Nucleus accumbens (tissue), 56 donors: ENCODE measurements at regions not wholly inside any gene's neighbourhood (a gene's known extent, or its start where the extent isn't known, plus 50 kb on each side); places are given as distances from the start of the nearest gene placed in this dataset.
"Not testable (repeated sequence)": the region's sequence is repeated elsewhere in the genome, so short reads cannot be mapped to it uniquely, and the experiment has no call there.

Experiments used
- DNase-seq, 56 donors: peaks; one replicate each; lab custom pipeline; 2025; lab: John Stamatoyannopoulos, UW

DNA sequence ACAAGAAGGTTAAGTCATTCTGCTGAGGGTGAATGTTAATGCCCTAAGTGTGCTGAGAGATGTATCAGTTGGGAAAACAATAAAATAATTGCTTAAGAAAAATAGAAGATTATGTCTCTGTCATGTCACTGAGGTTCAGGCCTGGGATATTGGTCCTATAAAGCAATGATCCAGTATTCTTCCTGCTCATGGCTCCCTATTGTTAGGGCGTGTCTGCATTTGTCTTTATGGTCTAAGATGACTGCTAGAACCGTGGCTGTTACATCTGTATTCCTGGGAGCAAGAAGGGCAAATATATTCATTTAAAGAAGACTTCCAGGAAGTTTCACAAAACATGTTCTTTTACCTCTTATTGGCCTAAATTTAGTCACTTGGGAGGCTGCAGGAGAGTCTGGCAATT, 125.0 kb downstream of the KCNE4 start:
- no peak for DNase-seq

DNA sequence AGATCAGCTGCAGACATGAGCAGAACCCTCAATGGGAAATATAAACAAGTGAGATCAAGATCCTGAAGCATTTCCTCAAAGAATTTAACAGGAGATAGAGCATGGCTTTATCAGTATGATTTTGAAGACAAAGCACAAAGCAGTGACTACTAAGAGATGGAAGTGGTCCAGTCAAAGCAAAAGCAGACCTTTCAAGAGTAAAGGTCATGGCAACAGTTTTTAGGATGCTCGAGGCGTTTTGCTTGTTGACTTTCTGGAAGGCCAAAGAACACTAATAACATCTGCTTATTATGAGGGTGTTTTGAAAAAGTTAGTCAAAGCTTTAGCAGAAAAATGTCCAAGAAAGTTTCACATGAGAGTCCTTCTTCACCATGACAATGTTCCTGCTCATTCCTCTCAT, 128.5 kb downstream of the KCNE4 start:
- DNase-seq: no peak

DNA sequence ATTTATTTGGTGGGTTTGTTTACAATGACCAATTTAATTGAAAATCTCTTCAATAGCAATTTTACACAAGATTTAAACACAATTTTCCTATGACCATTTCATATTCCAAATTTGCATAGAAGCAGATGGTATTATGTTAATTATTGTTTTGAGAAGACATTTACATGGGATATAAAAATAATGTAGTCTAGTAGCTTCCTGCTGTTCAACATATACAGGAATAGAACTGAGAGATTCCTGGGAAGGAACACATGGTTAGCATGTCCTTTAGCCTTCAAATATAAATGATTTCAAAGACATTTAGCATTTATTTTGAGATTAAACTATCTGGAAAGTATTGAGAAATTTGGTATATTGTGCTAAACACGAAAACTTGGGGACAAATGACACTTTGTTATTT, 129.6 kb downstream of the KCNE4 start:
- no peak for DNase-seq

GRCh38 chr2:223182356-223182755, 130.4 kb downstream of the KCNE4 start:
- no peak for DNase-seq

DNA sequence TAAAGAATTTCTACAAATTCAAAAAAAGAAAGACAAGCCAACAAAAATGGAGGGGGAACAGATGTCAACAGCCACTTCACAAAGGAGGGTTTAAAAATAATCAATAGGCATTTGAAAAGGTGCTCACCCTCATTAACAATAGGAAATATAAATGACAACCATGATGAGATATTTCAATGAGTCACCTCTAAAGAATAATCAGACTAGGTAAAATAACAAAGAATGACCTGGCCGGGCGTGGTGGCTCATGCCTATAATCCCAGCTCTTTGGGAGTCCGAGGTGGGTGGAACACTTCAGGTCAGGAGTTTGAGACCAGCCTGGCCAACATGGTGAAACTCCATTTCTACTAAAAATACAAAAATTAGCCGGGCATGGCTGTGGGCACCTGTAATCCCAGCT, 133.6 kb downstream of the KCNE4 start:
- DNase-seq: no peak

GRCh38 chr2:223187256-223187655, 135.3 kb downstream of the KCNE4 start:
- no peak for DNase-seq

GRCh38 chr2:223190561-223191206, 138.7 kb downstream of the KCNE4 start:
- not testable (repeated sequence) for DNase-seq

- DNase-seq: no peak
Measured at GRCh38 chr2:223196331-223196730, 144.3 kb downstream of the KCNE4 start.

- DNase-seq: no peak
Measured at GRCh38 chr2:223197046-223197445, 145.1 kb downstream of the KCNE4 start.

GRCh38 chr2:223199531-223200515, 147.8 kb downstream of the KCNE4 start:
- peak in 3 of 56 donors; percentile 3 to 16 (median 9) for DNase-seq

GRCh38 chr2:223203971-223204929, 152.3 kb downstream of the KCNE4 start:
- DNase-seq: no peak

DNA sequence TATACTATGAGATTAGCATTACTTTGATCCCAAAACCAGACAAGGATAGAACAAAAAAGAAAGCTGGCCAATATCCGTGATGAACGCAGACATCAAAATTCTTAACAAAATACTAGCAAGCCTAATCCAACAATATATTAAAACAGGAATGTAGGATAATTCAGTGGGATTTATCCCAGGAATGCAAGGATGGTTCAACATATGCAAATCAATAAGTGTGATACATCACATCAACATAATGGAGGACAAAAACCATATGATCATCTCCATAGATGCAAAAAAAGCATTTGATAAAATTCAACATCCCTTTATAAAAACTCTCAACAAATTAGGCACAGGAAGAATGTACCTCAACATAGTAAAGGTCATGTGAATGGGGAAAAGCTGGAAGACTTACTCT, 158.5 kb downstream of the KCNE4 start:
- DNase-seq: no peak

GRCh38 chr2:223214394-223215253, 162.6 kb downstream of the KCNE4 start:
- no peak for DNase-seq

DNA sequence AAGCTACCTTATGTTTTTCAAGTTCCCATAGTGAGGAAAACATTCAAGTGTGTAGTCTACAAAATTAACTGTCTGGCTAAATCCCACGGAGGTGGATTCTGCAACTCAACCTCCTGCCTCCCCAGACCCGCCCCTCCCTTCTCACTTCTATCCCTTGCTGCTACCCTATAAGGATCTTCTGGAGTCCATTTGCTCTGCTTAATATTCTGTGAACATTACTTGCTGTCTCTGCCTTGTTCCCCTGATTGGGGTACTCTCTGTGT, 163.2 kb downstream of the KCNE4 start:
- DNase-seq: no peak

- no peak for DNase-seq
Measured at GRCh38 chr2:223217373-223217772, 165.4 kb downstream of the KCNE4 start.

DNA sequence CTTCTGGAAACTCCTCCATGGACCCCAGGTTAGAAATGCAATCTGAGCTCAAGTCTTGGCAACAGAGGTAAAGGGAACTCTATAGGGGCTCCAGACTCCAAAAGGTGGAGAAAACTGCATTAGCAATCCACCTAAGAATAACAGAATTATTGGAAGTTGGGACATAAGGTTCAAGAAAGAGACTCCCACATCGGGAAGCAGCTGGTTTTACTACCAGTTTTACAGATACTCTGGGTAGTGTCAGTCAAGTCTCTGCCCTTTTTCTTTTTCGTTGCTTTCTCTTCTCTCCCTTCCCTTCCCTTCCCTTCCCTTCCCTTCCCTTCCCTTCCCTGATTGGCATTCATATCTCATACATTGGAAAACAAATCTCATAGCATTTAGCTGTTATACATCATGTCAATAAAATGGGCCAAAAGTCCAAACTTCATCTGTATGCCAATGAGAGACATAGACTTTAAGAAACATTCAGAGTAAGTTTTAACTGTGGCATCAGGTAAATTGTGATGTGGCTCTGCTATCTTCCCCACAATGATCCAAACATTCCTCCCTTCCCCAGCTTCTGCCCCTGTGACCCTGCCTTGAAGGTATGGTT, 166.7 kb downstream of the KCNE4 start:
- DNase-seq: no peak

- no peak for DNase-seq
Measured at GRCh38 chr2:223219872-223220657, 168.1 kb downstream of the KCNE4 start.

- no peak for DNase-seq
Measured at GRCh38 chr2:223220658-223220925, 168.6 kb downstream of the KCNE4 start.
